GM12801 (cell line): ENCODE measurements at regions not wholly inside any gene's neighbourhood (a gene's known extent, or its start where the extent isn't known, plus 50 kb on each side); places are given as distances from the start of the nearest gene placed in this dataset.

Source experiments
- TF ChIP-seq, protein P1 (sequence below): IDR thresholded peaks from one replicate; pipeline ENCODE4 v1.5.1; 2011; ENCODE audit warnings: control low read depth; ENCODE audit not compliant: insufficient read length; ENCODE audit errors: extremely low read depth

- TF ChIP-seq, protein P1, sequence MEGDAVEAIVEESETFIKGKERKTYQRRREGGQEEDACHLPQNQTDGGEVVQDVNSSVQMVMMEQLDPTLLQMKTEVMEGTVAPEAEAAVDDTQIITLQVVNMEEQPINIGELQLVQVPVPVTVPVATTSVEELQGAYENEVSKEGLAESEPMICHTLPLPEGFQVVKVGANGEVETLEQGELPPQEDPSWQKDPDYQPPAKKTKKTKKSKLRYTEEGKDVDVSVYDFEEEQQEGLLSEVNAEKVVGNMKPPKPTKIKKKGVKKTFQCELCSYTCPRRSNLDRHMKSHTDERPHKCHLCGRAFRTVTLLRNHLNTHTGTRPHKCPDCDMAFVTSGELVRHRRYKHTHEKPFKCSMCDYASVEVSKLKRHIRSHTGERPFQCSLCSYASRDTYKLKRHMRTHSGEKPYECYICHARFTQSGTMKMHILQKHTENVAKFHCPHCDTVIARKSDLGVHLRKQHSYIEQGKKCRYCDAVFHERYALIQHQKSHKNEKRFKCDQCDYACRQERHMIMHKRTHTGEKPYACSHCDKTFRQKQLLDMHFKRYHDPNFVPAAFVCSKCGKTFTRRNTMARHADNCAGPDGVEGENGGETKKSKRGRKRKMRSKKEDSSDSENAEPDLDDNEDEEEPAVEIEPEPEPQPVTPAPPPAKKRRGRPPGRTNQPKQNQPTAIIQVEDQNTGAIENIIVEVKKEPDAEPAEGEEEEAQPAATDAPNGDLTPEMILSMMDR = no peak
Measured at GRCh38 chr6:98333273-98333672, 501.1 kb upstream of the POU3F2 start.

- TF ChIP-seq, protein P1 = no peak
Measured at GRCh38 chr6:98335594-98335993, 498.8 kb upstream of the POU3F2 start.

DNA sequence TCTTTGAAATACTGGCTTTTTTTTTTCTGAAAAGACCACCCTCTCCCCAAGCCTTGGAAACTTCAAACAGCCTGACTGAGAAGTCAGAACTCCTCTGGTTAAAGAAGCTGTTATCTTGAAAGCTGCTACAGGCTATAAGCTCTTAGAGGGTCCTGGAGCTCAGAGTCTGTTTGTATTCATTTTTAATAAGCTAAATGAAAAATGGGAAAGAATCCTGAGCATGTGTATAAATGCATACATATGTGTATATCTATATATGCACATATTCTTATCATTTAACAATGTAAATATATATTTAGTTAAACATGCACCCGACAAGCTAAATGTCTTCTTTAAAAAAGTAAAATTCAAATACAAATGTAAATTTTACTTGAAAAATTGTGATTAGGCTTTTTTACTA lies 494.9 kb upstream of the POU3F2 start:
- TF ChIP-seq, protein P1 = no peak

DNA sequence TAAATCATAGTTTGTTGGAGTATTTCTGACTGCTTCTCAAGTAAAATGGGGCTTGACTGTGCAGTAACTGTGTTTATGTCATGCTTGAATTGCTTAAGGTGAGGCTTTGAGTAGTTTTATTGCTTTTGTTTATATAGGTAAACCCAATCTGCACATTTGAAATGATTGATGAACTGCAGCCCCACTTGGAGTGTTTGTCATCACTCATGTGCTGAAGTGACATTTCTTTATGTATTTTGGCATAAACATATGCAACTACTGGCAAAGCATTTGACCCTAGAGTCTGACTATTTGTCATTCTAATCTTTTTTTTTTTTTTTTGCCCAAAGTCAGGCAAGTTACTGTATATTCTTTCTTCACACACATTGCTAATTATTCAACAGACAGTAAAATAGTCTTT lies 491.4 kb upstream of the POU3F2 start:
- TF ChIP-seq, protein P1 = no peak

DNA sequence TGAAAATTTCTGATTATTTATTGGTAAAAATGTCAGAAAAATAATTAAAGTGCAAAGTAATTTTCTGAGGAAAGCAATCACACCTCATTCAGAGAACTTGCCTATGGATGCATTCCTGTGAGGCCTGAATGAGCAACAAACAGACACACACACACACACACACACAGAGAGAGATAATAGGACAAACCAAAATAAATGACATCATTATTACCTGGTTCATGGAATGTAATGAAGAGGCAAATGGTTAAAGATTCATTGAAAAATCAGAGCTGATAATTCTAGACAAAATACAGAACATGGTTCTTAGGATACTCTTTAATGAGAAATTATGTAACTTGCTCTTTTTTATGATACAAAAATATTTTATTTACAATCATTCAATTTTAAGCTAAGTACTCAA lies 490.6 kb upstream of the POU3F2 start:
- TF ChIP-seq, protein P1 = no peak

GRCh38 chr6:98352348-98352747 lies 482.0 kb upstream of the POU3F2 start:
- TF ChIP-seq, protein P1 = no peak

DNA sequence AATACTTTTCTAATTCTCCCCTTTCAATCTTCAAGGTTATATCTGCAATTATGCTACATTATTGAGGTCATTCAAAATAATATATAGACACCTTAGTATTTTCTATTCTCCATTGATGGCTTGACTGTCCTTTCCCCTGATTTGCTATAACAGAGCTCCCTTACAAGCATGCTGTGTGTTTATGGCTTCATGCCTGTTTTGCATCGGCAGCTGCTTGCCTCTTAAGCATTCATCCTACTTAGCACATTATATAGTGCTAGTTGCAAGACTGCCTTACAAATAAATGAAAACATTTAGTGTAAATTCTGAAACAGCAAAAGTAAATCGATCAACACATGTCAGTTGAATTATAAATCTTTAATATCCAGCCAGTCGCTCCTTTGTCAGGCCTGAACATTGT lies 476.2 kb upstream of the POU3F2 start:
- TF ChIP-seq, protein P1 = no peak

DNA sequence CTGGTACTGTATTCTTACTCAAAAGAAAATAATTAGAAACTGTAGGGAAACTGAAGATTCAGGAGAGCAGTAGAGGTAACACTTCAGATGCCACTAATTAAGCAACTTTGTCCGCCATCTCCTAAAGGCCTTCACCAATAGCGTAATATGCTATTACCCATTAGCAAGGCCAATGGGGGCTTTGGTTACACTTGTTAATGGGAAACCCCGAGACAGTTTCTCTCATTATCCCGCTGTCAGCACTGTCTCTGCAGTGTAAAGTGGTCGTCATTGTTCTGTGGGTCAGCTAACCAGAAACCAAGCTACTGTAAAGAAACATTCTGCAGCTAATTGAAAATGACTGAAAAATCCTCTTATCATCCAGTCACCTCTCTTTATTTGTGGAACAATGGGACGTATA lies 468.0 kb upstream of the POU3F2 start:
- TF ChIP-seq, protein P1 = no peak
